Esophagus squamous epithelium (tissue), 4 donors: ENCODE measurements at regions not wholly inside any gene's neighbourhood (a gene's known extent, or its start where the extent isn't known, plus 50 kb on each side); places are given as distances from the start of the nearest gene placed in this dataset.

Experiments
- CTCF ChIP-seq, 6 experiments: fragments of 450-650 bp in 4 of 6; fragments of 200-600 bp in 2 of 6; sonication (generic) in 2 of 6; IDR thresholded peaks; one replicate each; pipeline ENCODE4 v1.5.1; 2016 to 2019; ENCODE audit warnings: antibody characterized with exemption in 6 of 6, mild to moderate bottlenecking in 4 of 6, moderate library complexity in 4 of 6
- POLR2A ChIP-seq, 4 donors: fragments of 450-650 bp; IDR thresholded peaks; one replicate each; pipeline ENCODE4 v1.6.1; 2017; ENCODE audit warnings: antibody characterized with exemption in 4 of 4, mild to moderate bottlenecking in 4 of 4, moderate library complexity in 3 of 4

GRCh38 chr14:54213536-54213935, 183.3 kb upstream of the CDKN3 start:
- TF ChIP-seq POLR2A (IDR thresholded peaks at IDR 0.05) (no peak), CTCF (IDR thresholded peaks at IDR 0.05) (no peak)
